ENCODE measurements at regions not wholly inside any gene's neighbourhood (a gene's known extent, or its start where the extent isn't known, plus 50 kb on each side); places are given as distances from the start of the nearest gene placed in this dataset.
A peak's percentile ranks its signal among the peaks of the same experiment; 100 is the strongest.

GRCh38 chr4:138919094-138919936 lies 96.3 kb upstream of the NOCT start:
- DNase-seq, result peak; percentile 28 to 83 (median 75)

GRCh38 chr4:138918169-138918869 lies 97.3 kb upstream of the NOCT start:
- no peak for DNase-seq

- DNase-seq, result no peak
These were observed 98.8 kb upstream of the NOCT start for GRCh38 chr4:138916763-138917162.

- DNase-seq, result no peak
These were observed 99.8 kb upstream of the NOCT start for GRCh38 chr4:138915756-138916155.

GRCh38 chr4:138912704-138913340 lies 102.8 kb upstream of the NOCT start:
- no peak for DNase-seq

GRCh38 chr4:138911909-138912703 lies 103.5 kb upstream of the NOCT start:
- DNase-seq, result no peak

- no peak for DNase-seq
These were observed 104.7 kb upstream of the NOCT start for GRCh38 chr4:138910914-138911336.

- no peak for DNase-seq
These were observed 105.2 kb upstream of the NOCT start for GRCh38 chr4:138910195-138910913.

- DNase-seq, result no peak
These were observed 106.0 kb upstream of the NOCT start for GRCh38 chr4:138909587-138909986.

- no peak for DNase-seq
These were observed 107.4 kb upstream of the NOCT start for GRCh38 chr4:138908134-138908533.

- no peak for DNase-seq
These were observed 108.4 kb upstream of the NOCT start for GRCh38 chr4:138907174-138907573.

GRCh38 chr4:138904793-138905192 lies 110.8 kb upstream of the NOCT start:
- no peak for DNase-seq

- DNase-seq, result no peak
These were observed 112.4 kb upstream of the NOCT start for GRCh38 chr4:138903185-138903584.

- DNase-seq, result no peak
These were observed 112.9 kb upstream of the NOCT start for GRCh38 chr4:138902705-138903104.

GRCh38 chr4:138901177-138901576 lies 114.4 kb upstream of the NOCT start:
- DNase-seq, result no peak

GRCh38 chr4:138899999-138900398 lies 115.6 kb upstream of the NOCT start:
- DNase-seq, result no peak

GRCh38 chr4:138898282-138898681 lies 117.3 kb upstream of the NOCT start:
- DNase-seq, result peak in 2 of 3 donors; percentile 13 to 25

GRCh38 chr4:138897811-138898226 lies 117.8 kb upstream of the NOCT start:
- DNase-seq, result no peak

- peak; percentile 27 to 64 (median 52) for DNase-seq
These were observed 120.9 kb upstream of the NOCT start for GRCh38 chr4:138894709-138895108.

- no peak for DNase-seq
These were observed 121.6 kb upstream of the NOCT start for GRCh38 chr4:138894011-138894410.

GRCh38 chr4:138892483-138893407 lies 122.8 kb upstream of the NOCT start:
- peak; percentile 25 to 78 (median 52) for DNase-seq
